DMS153 (cell line): ENCODE measurements at regions not wholly inside any gene's neighbourhood (a gene's known extent, or its start where the extent isn't known, plus 50 kb on each side); places are given as distances from the start of the nearest gene placed in this dataset.

Source experiments
- DNase-seq: peaks from one replicate; lab custom pipeline; 2025; lab: John Stamatoyannopoulos, UW

- no peak for DNase-seq
Observed at GRCh38 chr5:51908215-51908614, 525.0 kb downstream of the ISL1 start.

GRCh38 chr5:51944500-51945125 is 561.4 kb downstream of the ISL1 start:
- DNase-seq = no peak

GRCh38 chr5:51958473-51958872 is 575.2 kb downstream of the ISL1 start:
- no peak for DNase-seq

DNA sequence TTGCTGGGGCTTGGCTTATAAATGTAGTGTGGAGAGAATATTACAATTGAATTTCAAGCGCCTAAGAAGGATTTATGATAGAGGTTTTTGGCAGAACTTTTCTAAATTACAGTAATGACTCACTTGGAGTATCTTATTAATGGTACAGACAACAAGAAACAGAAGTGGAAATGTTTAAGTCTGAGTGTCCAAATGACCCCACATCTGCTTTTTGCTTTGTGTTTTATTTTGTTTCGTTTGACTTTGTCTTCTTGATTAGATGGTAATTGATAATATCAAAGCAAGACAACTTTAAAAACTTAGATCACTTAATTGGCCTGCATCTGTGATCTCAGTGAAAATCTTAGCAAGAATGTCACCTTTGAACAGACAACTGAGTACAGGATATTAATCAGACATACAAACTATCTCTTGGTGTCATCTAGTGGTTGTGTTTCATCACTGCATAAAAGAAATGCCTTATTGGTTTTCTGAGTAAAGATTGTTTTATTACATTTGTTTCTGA is 577.4 kb downstream of the ISL1 start:
- DNase-seq = peak; percentile 6

GRCh38 chr5:51961154-51961562 is 577.9 kb downstream of the ISL1 start:
- no peak for DNase-seq

DNA sequence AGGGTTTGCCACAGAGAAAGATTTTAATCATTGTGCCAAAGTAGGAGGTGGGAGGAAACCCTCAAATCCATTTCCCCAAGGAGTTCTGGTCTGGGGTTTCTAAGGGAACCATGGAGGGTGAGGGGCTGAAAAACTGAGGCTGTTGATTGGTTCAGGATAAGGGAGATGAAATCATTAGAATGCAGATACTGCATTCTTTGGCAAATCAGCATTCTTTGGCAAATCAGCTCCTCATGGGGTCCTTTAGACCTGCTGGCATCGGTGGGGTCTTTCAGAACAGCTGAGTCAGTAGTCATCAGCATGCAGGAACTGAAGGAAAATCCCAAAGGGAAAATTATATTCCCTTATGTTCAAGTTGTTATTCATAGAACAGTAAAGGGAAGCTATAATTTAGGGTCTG is 585.5 kb downstream of the ISL1 start:
- DNase-seq = no peak

GRCh38 chr5:51974834-51975233 is 591.6 kb downstream of the ISL1 start:
- no peak for DNase-seq

DNA sequence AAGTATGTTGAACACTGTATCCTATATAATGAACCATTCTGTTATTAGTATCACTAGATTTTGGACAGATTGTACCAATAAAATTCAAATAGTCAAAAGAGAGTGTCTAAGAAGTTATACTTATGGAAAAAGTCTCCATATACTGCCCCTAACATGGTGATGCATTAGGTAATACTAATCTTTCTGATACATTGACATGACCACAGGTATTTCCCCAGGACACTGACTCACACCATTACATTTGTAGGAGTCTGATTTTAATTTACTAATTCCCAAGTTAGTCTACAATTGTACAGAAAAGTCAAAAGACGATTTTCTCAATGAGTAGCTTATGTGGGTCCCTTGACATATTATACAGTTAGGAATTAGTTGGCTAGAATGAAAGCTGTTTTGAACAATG is 593.8 kb downstream of the ISL1 start:
- DNase-seq = no peak

DNA sequence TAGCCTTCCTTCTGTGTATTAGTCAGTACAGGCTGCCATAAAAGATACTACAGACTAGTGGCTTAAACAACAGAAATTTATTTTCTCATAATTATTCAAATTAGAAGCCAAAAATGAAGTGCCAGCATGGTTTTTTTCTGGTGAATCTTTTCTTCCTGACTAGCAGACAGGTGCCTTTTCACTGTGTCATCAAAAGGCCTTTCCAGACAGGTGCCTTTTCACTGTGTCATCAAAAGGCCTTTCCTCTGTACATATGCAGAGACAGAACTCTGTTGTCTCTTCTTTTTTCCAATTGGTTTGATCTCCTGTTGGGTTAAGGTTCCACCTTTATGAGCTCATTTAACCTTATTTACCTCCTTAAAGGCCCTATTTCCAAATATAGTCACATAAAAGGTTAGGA is 599.9 kb downstream of the ISL1 start:
- peak; percentile 19 for DNase-seq

DNA sequence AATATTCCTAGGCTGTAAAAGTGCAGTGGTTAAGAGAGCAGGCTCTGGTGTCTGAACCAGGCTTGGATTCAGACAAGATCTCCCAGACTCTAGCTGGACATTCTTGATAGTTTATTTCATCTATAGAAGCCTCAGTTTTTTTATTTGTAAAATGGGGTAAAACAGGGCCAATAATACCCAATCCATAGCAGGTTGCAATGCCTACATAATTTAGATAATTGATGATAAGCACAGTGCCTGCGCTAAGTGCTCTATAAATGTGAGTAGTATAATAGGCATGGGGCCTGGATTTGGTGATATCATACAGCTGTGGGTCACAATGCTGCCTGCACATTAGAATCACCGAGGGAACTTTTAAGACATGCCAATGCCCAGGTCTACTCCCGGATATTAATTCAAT is 603.5 kb downstream of the ISL1 start:
- DNase-seq = no peak

DNA sequence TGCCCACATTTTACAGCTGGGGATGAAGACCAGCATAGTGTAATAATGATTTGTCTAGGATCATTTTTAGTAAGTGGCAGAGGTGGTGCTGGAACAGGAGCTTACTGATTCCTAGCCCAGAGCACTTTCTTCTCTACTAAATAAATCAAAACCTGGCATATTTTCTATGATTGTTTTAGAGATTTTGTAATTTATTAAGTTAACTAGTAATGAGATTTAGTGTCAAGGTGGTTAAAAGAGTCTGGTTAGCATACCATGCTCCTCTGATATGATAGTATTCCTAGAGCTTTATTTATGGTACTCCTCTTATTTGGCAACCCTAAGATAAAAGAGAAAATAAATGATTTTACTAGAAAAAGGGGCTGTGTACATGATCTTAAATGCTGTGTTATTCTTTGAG is 604.0 kb downstream of the ISL1 start:
- DNase-seq = no peak

DNA sequence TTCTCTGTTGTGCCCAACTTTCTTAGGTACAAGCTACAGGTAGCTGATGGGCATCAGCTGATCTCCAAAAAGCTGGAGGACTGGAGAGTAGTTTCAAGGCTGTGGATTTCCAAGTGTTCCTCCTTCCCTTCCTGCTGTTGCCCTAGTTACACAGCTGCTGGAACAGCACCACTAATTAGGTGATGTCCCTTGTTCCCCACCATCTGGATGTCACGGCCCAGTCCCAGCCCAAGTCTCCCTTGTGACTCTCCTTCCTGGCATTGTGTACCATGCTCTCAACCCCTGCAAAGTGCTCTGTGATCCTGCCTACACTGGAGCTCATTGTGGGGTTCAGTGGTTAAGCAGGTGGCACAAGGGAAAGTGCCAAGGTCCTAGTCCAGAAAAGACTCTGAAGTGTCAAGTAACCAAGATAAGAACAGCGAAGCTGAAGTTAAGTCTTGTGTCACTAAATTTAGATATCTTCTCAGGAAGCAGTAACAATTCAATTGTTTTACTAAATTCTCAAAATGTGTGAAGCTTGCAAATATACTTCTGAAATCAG is 604.5 kb downstream of the ISL1 start:
- DNase-seq = no peak

DNA sequence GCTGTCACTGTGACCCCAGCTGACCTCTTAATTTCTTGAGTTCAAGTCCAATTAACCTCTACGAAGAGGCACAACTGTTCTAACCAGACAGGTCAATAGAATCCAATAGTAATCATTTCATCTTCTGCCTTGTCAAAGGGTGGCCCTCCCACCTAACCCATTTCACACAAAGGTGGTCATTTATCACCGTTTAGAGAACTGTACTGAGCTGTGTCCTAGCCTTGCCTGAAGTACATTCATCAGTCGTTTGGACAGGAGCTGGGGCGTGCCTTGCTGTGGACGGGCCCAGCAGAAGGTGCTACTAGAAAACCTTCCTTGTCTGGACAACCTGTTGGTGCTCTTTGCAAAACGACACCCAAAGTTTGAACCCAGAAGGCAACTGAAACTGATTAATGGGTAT is 605.4 kb downstream of the ISL1 start:
- no peak for DNase-seq

DNA sequence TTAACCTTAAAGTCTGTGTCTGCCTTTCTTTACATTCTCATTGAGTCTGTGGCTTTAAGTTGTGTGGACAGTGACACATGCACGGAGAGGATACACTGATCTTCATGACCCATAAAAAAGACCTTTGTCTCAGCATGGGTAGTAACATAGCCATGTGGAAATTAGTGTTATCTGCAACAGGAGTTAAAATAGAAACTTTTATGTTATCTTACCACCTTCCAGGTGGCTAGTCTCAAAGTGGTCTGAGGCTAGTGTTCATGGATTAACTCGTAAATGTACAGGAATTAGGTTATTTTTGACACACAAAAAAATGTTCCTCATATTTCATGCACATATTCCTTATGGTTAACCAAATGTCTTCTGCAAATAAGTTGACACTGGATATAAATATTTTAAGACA is 607.0 kb downstream of the ISL1 start:
- no peak for DNase-seq

GRCh38 chr5:51990661-51991180 is 607.5 kb downstream of the ISL1 start:
- no peak for DNase-seq

DNA sequence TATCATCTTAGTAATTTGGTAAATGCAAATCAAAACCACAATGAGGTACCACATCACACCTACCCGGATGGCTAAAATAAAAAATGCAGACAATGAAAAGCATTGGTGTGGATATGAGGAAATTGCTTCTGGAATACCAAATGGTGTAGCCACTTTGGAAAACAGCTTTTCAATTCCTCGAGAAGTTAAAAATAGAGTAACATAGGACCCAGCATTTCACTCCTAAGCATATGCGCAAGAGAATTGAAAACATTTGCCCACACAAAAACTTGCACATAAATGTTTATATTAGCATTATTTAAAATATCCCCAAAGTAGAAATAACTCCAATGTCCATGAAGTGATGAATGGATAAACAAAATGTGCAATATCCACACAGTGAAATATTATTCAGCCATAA is 608.7 kb downstream of the ISL1 start:
- DNase-seq = no peak

DNA sequence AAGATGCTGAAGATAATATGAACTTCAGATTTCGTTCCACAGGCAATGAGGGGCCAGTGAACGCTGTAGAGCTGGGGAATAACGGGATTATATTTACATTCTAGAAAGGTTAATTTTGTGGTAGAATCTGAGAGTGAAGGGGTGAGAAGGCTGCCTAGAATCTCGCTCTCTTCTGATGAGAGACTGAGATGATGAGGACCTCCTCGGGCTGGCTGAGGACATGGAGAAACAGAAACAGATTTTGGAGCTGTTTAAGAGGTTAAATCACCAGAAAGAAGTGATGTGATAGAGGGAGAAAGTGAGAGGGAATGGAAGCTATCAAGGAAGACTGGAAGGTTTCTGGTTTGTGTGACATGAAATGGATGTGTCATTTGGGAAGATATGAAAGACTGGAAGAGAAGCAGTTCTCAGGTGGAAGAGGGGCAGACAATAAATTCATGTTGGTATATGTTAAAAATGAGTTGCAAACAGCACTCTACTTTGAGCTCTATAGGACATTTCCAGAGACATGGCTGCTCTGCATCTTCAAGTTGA is 612.6 kb downstream of the ISL1 start:
- DNase-seq = no peak

DNA sequence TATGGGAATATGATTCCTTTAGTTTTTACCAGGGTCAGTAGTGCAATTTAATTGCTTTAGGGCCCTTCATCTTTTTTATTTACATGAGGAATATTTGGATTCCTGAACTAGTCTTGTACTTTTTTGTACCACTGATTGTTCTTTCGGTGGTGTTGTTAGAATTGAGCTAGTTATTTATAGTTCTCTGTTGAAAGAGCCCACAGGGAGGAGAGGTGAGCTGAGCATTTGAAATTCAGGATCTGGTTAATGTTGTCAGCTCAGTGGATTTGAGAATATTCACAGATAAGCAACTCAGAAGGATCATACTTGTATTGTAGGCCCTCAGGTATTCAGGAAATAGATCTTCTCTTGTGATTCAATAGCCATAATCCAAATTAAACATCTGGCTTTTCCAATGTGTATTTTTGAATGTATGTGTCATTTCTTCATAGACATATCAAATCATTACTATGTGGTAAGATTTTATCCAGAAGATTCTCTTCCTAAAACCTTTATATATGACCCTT is 613.2 kb downstream of the ISL1 start:
- no peak for DNase-seq

- DNase-seq = no peak
Observed at GRCh38 chr5:51997500-51997899, 614.3 kb downstream of the ISL1 start.

- DNase-seq = no peak
Observed at GRCh38 chr5:51997949-51998348, 614.7 kb downstream of the ISL1 start.

DNA sequence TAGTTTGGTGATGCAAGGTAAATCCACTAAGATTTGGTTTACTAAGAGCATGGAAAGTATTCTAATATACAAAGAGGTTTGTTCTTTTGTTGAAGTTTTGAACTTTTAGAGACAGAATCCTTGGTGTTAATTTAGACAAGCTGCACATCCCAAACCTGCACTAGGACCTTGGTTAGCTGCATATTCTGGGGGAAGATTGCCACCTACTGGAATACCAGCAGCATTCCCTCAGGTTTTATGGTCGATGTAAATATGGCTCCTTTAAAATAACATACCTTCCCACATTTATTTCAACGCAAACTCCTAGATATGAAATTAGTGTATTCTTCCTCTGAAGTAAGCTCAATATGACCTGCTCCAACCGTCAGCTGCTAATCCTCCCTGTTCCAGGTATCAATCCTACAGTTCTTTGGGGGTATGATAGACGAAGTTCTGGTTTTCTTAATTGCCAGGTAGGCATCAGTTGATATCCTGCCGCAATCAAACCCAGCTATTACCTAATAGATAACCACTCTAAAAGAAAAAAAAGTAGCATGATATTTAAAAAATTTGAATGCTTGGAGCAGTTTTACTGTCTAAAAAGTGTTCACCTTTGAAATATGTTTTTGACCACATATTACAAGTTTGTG is 624.1 kb downstream of the ISL1 start:
- DNase-seq = peak; percentile 50

DNA sequence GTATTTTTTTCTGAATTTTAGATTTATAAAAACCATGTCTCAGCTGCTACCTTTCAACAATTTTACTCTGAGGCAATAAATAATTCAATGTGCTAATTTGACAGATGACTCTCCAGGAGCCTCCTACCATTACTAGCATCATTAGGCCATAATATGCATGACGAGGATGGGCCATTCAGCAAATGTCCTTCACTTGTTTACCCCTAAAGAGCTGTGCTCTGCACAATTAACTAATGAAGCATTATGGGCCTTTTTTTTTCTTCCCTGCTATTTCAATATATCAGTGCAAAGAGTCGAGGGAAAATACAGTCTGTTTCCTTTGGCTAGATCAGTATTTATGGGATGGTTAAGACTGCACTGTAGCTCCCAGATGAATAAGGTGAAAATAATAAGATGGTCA is 627.2 kb downstream of the ISL1 start:
- DNase-seq = peak; percentile 66

DNA sequence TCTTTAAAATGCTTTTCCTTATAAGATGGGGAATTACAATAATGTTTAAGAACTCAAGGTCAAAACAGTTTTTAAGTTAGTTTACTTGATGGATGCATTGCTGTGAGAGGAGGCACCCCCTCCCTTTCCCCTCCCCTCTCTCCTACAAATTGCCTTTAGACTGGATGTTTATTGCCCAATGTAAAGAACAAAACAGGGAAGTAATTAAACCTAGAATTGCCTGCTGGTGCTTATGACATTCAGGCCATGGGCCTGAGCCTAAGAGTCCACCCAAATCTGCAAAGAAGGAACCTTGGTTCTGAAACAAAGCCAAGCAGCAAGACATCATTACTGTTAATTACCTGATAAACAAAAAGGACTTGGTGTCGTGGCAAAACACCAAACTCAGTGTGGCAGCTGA is 630.3 kb downstream of the ISL1 start:
- DNase-seq = peak; percentile 89
